HG02763 (cell line): ENCODE measurements at regions not wholly inside any gene's neighbourhood (a gene's known extent, or its start where the extent isn't known, plus 50 kb on each side); places are given as distances from the start of the nearest gene placed in this dataset.
"Not testable (repeated sequence)": the region's sequence is repeated elsewhere in the genome, so short reads cannot be mapped to it uniquely, and the experiment has no call there.

ENCODE experiments used
- ATAC-seq: cut with Tn5 transposase; IDR thresholded peaks from one replicate; pipeline ENCODE4 v1.9.1; 2021; ENCODE audit warnings: mild to moderate bottlenecking, moderate library complexity; ENCODE audit not compliant: unreplicated experiment

GRCh38 chr12:131635491-131636122 lies 75.3 kb upstream of the SFSWAP start:
- no peak for ATAC-seq

- no peak for ATAC-seq
These were observed 74.6 kb upstream of the SFSWAP start for GRCh38 chr12:131636266-131636665.

GRCh38 chr12:131636940-131637750 lies 73.7 kb upstream of the SFSWAP start:
- no peak for ATAC-seq

GRCh38 chr12:131637986-131638385 lies 72.9 kb upstream of the SFSWAP start:
- no peak for ATAC-seq

- ATAC-seq, result no peak
These were observed 71.5 kb upstream of the SFSWAP start for GRCh38 chr12:131639270-131639940.

- ATAC-seq, result no peak
These were observed 70.4 kb upstream of the SFSWAP start for GRCh38 chr12:131640525-131640924.

- ATAC-seq, result no peak
These were observed 69.6 kb upstream of the SFSWAP start for GRCh38 chr12:131641315-131641714.

- no peak for ATAC-seq
These were observed 68.8 kb upstream of the SFSWAP start for GRCh38 chr12:131642101-131642540.

- no peak for ATAC-seq
These were observed 68.1 kb upstream of the SFSWAP start for GRCh38 chr12:131642771-131643170.

- ATAC-seq, result no peak
These were observed 67.0 kb upstream of the SFSWAP start for GRCh38 chr12:131643631-131644452.

- no peak for ATAC-seq
These were observed 66.4 kb upstream of the SFSWAP start for GRCh38 chr12:131644481-131644880.

GRCh38 chr12:131644917-131645316 lies 66.0 kb upstream of the SFSWAP start:
- not testable (repeated sequence) for ATAC-seq

GRCh38 chr12:131645557-131645956 lies 65.3 kb upstream of the SFSWAP start:
- ATAC-seq, result not testable (repeated sequence)

- ATAC-seq, result not testable (repeated sequence)
These were observed 64.4 kb upstream of the SFSWAP start for GRCh38 chr12:131646444-131646843.

- no peak for ATAC-seq
These were observed 63.2 kb upstream of the SFSWAP start for GRCh38 chr12:131647667-131648066.

- ATAC-seq, result not testable (repeated sequence)
These were observed 55.3 kb upstream of the SFSWAP start for GRCh38 chr12:131655469-131656174.

- ATAC-seq, result not testable (repeated sequence)
These were observed 54.1 kb upstream of the SFSWAP start for GRCh38 chr12:131656796-131657195.

- not testable (repeated sequence) for ATAC-seq
These were observed 52.3 kb upstream of the SFSWAP start for GRCh38 chr12:131658605-131659004.

GRCh38 chr12:131659484-131659883 lies 51.4 kb upstream of the SFSWAP start:
- not testable (repeated sequence) for ATAC-seq

- ATAC-seq, result not testable (repeated sequence)
These were observed 50.9 kb upstream of the SFSWAP start for GRCh38 chr12:131659976-131660375.
